Astrocyte of the cerebellum (primary cell): ENCODE measurements at regions not wholly inside any gene's neighbourhood (a gene's known extent, or its start where the extent isn't known, plus 50 kb on each side); places are given as distances from the start of the nearest gene placed in this dataset.

ENCODE experiments used
- DNase-seq: peaks from one replicate; pipeline ENCODE4 v3.0.0-alpha.2; 2011; ENCODE audit warnings: low read depth
- H3K4me3 ChIP-seq: 2 replicates; pipeline ENCODE4 v1.5.1; 2011; ENCODE audit warnings: mild to moderate bottlenecking, low read depth, low read length, moderate library complexity
- CTCF ChIP-seq: IDR thresholded peaks from 2 replicates; pipeline ENCODE4 v1.5.1; 2012; ENCODE audit warnings: low read length, low read depth, moderate library complexity, mild to moderate bottlenecking; ENCODE audit errors: missing control alignments
- in situ Hi-C: cut with HindIII; loops from 2 replicates; pipeline ENCODE4 v1.10.0; 2017; ENCODE audit warnings: low sequenced_read_pairs

DNA sequence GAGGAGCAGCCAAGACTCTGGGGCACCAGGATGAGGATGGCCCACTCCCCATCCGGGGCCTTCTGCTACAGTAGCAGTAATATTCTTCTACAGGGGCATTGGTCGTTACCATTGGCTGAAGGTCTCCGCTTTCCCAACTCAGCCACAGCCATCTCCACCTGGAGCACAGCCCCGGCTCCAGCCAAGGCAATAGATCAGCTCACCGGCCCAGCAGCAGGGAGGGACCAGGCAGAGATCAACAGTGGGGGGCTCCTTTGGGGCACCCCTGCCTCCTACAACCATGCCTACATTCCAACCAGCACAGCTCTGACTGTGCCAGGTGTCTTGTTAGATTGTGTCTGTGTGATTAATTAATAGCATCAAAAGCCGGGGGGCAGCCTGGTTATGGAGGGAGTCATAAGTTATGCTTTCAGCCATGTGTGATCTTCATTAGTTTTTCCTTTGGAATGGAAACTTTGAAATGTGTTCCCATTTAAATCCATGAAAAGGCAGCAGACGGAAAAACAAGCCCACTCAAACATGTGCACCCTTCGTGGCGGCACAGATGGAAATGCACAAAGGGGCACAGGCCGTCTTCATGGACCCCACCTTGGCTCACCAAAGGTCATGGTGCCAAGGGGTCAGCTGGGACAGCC is 68.6 kb upstream of the BZW1 start:
- no peak overlapping the region for H3K4me3 ChIP-seq
- TF ChIP-seq CTCF: no peak
- in situ Hi-C loops: no loop called here
- no peak for DNase-seq

- in situ Hi-C loops: no loop called here
- no peak overlapping the region for H3K4me3 ChIP-seq
- TF ChIP-seq CTCF: no peak
- DNase-seq: no peak
Observed at GRCh38 chr2:200744201-200744602, 67.5 kb upstream of the BZW1 start.

DNA sequence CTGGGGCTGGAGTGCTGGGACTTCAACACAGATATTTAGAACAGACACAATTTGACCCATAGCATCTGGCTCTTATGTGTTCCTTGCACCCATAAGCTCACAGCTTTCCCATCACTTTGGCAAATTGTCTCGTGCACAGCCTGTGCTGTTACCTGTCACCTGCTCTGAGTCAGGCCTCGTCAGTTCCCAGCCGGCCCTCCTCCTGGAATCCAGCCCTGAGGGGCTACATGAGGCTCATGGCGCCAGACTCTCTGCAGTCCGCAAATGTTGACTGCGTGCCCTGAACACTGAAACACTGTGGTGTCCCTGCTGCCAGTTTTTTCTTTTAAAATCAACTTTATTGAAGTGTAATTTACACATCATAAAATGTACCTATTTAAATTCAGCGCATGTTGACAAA is 65.4 kb upstream of the BZW1 start:
- H3K4me3 ChIP-seq: no peak overlapping the region
- in situ Hi-C loops: no loop called here
- DNase-seq: no peak

GRCh38 chr2:200747668-200748618 is 63.8 kb upstream of the BZW1 start:
- in situ Hi-C loops: no loop called here
- H3K4me3 ChIP-seq: no peak overlapping the region
- TF ChIP-seq CTCF: no peak
- DNase-seq: peak; percentile 78

More for the DNA sequence above, 65.4 kb upstream of the BZW1 start:
- TF ChIP-seq CTCF: no peak

DNA sequence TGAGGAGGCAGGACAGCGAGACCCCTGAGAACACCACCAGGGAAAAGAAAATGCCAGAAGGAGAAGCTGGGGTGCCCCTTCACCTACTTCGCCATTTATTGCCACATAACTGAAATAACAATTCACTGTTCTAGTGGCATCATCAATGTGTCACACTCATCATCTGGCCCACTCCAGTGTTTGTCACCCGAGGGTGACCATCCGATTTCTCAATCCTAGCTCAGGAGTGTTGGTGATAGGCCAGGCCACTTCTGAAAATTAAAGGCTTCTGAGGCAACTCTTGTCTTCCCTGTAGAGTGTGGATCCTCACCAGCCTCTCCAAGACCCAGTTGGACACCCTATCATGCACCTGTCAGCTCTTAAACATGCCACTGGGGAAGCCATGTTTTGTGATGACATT is 62.9 kb upstream of the BZW1 start:
- no peak overlapping the region for H3K4me3 ChIP-seq
- no peak for TF ChIP-seq CTCF
- in situ Hi-C loops: no loop called here
- DNase-seq: no peak

GRCh38 chr2:200749631-200750322 is 61.9 kb upstream of the BZW1 start:
- no peak for TF ChIP-seq CTCF
- H3K4me3 ChIP-seq: no peak overlapping the region
- in situ Hi-C loops: no loop called here
- no peak for DNase-seq
